Fibroblast of pulmonary artery (primary cell): ENCODE measurements at regions not wholly inside any gene's neighbourhood (a gene's known extent, or its start where the extent isn't known, plus 50 kb on each side); places are given as distances from the start of the nearest gene placed in this dataset.

ENCODE experiments used
- DNase-seq: peaks from one replicate; pipeline ENCODE4 v3.0.0-alpha.2; 2010; ENCODE audit warnings: low read depth
- H3K4me3 ChIP-seq: replicated peaks from 2 replicates; pipeline ENCODE4 v1.5.1; 2011; ENCODE audit warnings: low read depth, mild to moderate bottlenecking, control low read depth, low read length, moderate library complexity
- CTCF ChIP-seq: IDR thresholded peaks from 2 replicates; pipeline ENCODE4 v1.5.1; 2011; ENCODE audit warnings: mild to moderate bottlenecking, control low read depth, low read length, inconsistent platforms; ENCODE audit errors: missing control alignments

- H3K4me3 ChIP-seq = no peak overlapping the region
- DNase-seq = no peak
- TF ChIP-seq CTCF = no peak
Observed at GRCh38 chr2:58631986-58632385, 390.9 kb upstream of the FANCL start.

- H3K4me3 ChIP-seq = no peak overlapping the region
- no peak for TF ChIP-seq CTCF
- DNase-seq = no peak
Observed at GRCh38 chr2:58629545-58630119, 388.5 kb upstream of the FANCL start.

DNA sequence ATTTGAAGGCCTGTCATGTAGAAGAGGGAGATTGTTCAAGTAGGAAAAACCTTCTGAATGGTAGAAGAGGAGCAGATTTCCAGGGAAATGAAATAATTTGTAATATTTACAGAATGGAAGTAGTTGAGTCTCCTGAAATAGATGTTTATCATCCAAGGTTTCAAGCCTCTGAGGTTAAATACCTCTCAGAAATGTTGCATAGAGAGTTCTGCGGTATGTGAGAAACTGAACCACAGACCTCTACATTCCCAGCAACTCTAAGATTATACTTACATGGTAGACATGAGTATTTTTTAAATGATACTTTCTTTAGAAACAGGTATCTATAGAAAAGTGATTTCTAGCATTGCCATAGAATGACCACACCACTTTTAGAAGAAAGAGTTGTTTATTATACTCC lies 379.8 kb upstream of the FANCL start:
- no peak for TF ChIP-seq CTCF
- H3K4me3 ChIP-seq = no peak overlapping the region

DNA sequence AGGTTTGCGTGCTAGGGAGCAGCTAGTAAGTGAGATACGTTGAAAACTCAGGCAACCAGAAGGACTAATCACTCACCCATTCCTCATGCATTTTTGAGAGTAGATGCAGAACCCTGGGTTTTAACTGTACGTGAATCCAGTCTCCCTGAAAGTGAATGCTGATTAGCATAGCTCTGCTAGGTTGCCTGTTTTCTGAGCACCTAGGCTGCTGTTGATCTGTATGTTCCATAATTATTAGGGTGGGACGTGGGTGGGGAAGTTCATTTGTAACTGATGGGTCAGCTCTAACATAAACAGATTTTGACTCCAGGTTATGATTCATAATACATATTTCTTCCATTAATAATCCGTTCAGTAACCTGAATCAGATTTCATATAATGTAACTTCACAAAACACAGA lies 379.0 kb upstream of the FANCL start:
- H3K4me3 ChIP-seq = no peak overlapping the region
- TF ChIP-seq CTCF = no peak
- no peak for DNase-seq

More for the DNA sequence above, 379.8 kb upstream of the FANCL start:
- DNase-seq = no peak

DNA sequence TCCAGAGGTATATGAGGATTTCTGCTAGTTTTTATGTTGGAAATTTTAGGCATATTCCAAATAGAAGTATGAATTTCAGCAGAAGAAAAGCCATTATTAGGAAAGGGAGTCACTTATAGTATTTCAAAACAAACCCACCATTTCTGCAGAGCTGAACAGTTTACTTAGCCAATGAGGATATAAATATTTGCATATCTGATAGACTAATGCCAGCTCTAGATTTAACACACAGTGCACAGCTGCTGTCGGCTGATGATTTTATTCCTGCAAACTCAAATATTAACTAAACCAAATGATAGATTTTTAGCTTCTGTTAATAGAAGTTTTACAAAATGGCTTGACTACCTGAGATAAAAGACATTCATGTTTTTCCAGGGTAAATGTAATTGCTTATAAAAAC lies 375.8 kb upstream of the FANCL start:
- no peak for TF ChIP-seq CTCF
- DNase-seq = no peak
- H3K4me3 ChIP-seq = no peak overlapping the region

DNA sequence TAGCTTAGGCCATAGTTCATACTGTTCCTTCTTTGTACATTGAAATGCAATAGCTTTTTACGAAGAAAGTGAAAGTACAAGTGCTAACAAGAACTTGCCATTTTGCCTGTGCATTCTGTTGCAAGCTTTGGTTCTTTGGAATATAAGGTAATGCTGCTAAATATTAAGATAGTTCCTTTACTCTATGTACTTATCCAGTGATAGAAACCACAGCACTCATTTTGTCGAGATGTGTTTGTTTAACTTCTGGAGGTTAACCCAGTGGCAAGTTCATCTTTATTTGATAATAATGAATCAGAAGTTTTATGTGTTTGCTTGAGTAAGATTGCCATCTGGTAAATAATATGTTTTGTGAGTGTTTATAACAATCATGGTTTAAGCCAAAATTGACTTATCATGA lies 373.1 kb upstream of the FANCL start:
- no peak for DNase-seq
- no peak for TF ChIP-seq CTCF
- H3K4me3 ChIP-seq = no peak overlapping the region

DNA sequence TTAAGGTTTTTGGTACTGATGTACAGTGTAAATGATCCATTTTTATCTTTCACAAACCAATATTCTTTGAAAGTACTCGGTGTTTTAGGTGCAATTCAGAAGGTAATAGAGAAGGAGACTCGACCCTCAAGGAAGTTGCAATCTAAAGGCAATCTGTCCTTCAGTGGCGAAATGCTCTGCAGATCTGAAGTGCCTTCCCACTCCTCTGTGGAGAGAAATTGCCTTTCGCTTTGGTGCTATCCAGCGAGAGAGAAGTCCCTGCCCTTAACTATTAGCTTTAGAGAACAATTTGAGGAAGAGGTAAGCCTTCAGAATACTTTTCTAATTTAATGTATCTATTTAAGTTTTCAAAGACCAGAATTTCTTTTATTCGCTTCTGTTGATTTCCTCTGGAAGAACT lies 371.8 kb upstream of the FANCL start:
- H3K4me3 ChIP-seq = no peak overlapping the region
- no peak for DNase-seq
- no peak for TF ChIP-seq CTCF
